ENCODE measurements at regions not wholly inside any gene's neighbourhood (a gene's known extent, or its start where the extent isn't known, plus 50 kb on each side); places are given as distances from the start of the nearest gene placed in this dataset.

DNA sequence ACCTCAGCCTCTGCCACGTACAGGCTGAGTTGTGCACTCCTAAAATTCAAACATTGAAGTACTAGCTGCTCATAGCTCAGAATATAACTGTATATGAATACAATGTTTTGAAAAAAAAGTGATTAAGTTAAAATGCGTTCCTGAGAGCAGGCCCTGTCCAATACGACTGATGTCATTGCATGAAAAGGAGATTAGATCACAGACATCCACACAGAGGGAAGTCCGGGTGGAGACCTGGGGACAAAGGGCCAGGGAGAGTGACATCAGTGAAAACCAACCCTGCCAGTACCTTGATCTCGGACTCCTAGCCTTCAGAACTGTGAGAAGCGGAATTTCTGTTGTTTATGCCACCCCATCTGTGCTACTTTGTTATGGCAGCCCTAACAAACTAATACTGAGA is 311.4 kb upstream of the NR2F2 start:
- TF ChIP-seq, protein P1, sequence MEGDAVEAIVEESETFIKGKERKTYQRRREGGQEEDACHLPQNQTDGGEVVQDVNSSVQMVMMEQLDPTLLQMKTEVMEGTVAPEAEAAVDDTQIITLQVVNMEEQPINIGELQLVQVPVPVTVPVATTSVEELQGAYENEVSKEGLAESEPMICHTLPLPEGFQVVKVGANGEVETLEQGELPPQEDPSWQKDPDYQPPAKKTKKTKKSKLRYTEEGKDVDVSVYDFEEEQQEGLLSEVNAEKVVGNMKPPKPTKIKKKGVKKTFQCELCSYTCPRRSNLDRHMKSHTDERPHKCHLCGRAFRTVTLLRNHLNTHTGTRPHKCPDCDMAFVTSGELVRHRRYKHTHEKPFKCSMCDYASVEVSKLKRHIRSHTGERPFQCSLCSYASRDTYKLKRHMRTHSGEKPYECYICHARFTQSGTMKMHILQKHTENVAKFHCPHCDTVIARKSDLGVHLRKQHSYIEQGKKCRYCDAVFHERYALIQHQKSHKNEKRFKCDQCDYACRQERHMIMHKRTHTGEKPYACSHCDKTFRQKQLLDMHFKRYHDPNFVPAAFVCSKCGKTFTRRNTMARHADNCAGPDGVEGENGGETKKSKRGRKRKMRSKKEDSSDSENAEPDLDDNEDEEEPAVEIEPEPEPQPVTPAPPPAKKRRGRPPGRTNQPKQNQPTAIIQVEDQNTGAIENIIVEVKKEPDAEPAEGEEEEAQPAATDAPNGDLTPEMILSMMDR (IDR thresholded peaks at IDR 0.05; ENCODE audit: control extremely low read depth in 1 of 3, insufficient read depth in 1 of 3, low read depth in 1 of 3, low read length in 3 of 3), result no peak
- no peak for TF ChIP-seq JUN (IDR thresholded peaks at IDR 0.05; ENCODE audit: low read depth, low read length)
- no peak for TF ChIP-seq TCF12 (IDR thresholded peaks at IDR 0.05; ENCODE audit: low read depth, low read length)

Data from H1 (cell line).